ENCODE measurements at regions not wholly inside any gene's neighbourhood (a gene's known extent, or its start where the extent isn't known, plus 50 kb on each side); places are given as distances from the start of the nearest gene placed in this dataset.

DNA sequence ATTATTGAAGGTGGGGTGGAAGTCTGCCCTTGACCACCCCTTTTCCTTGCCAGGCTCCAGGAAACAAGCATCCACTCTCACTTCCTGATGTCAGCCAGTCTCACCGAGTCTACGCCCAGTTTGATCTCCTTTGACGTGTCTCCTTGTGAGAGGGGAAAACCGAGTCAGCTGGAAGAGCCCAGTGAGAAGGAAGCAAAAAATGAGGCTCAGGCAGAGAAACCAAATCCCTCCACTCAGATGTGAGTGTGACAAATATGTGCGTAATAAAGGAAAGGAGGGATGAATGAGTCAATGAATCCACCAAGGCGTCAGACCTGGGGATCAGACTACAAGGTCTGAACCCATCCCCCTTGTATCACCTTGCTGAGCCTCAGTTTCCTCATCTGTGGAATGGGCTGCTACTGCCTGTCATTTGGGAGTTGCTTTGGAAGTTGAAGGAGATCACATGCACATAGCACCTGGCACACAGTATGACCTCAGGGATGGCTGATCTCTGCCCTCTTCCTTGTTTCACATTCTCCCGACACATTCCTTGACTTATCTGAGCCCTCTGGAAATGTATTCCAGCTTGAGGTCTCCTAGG lies 61.3 kb upstream of the XPA start:
- Mint-ChIP-seq H3K36me3 (ENCODE audit: low read depth) (no peaks in the 10 kb centered on the region), H3K4me3 (no peak overlapping the region), H3K27ac (no peak overlapping the region), H3K9me3 (peaks cover 16% of the 10 kb centered on the region), H3K27me3 (ENCODE audit: insufficient read depth) (peaks cover 77% of the 10 kb centered on the region), H3K4me1 (no peaks in the 10 kb centered on the region)
- Histone ChIP-seq H3K9ac (ENCODE audit: extremely low read depth, low read length, poor library complexity, severe bottlenecking) (no peak overlapping the region), H3K27me3 (ENCODE audit: control insufficient read depth, insufficient read depth, low read length, poor library complexity, severe bottlenecking) (peaks cover 69% of the 10 kb centered on the region), H3K4me3 (ENCODE audit: low read length) (no peak overlapping the region), H3K4me1 (ENCODE audit: control insufficient read depth, insufficient read depth, low read length) (no peaks in the 10 kb centered on the region), H3K27ac (ENCODE audit: low read depth, low read length) (no peak overlapping the region), H3K36me3 (ENCODE audit: control insufficient read depth, insufficient read depth, low read length) (no peaks in the 10 kb centered on the region), H3K9me3 (ENCODE audit: control insufficient read depth, low read length) (peaks cover 12% of the 10 kb centered on the region)
- TF ChIP-seq, protein P1, sequence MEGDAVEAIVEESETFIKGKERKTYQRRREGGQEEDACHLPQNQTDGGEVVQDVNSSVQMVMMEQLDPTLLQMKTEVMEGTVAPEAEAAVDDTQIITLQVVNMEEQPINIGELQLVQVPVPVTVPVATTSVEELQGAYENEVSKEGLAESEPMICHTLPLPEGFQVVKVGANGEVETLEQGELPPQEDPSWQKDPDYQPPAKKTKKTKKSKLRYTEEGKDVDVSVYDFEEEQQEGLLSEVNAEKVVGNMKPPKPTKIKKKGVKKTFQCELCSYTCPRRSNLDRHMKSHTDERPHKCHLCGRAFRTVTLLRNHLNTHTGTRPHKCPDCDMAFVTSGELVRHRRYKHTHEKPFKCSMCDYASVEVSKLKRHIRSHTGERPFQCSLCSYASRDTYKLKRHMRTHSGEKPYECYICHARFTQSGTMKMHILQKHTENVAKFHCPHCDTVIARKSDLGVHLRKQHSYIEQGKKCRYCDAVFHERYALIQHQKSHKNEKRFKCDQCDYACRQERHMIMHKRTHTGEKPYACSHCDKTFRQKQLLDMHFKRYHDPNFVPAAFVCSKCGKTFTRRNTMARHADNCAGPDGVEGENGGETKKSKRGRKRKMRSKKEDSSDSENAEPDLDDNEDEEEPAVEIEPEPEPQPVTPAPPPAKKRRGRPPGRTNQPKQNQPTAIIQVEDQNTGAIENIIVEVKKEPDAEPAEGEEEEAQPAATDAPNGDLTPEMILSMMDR (conservative IDR thresholded peaks at IDR 0.05) = no peak
- no peak for DNase-seq
- 76 to 80% methylated on average over 4 to 7 of the region's 7 CpGs for WGBS, 2 experiments (ENCODE audit: insufficient coverage in 1 of 2, insufficient read length in 1 of 2)

GRCh38 chr9:97759581-97760288 lies 62.6 kb upstream of the XPA start:
- H3K9me3 ChIP-seq (ENCODE audit: control insufficient read depth, low read length) = no peaks in the 10 kb centered on the region
- Mint-ChIP-seq H3K27me3 (ENCODE audit: insufficient read depth) (peaks cover 80% of the 10 kb centered on the region), H3K4me3 (no peak overlapping the region), H3K36me3 (ENCODE audit: low read depth) (no peaks in the 10 kb centered on the region), H3K9me3 (peaks cover 4% of the 10 kb centered on the region), H3K27ac (no peak overlapping the region), H3K4me1 (no peaks in the 10 kb centered on the region)
- no peak overlapping the region for H3K9ac ChIP-seq (ENCODE audit: extremely low read depth, low read length, poor library complexity, severe bottlenecking)
- no peaks in the 10 kb centered on the region for H3K4me1 ChIP-seq (ENCODE audit: control insufficient read depth, insufficient read depth, low read length)
- no peak overlapping the region for H3K27ac ChIP-seq (ENCODE audit: low read depth, low read length)
- TF ChIP-seq, protein P1 (conservative IDR thresholded peaks at IDR 0.05) = no peak
- no peak for DNase-seq
- H3K4me3 ChIP-seq (ENCODE audit: low read length) = no peak overlapping the region
- WGBS, 2 experiments (ENCODE audit: insufficient coverage in 1 of 2, insufficient read length in 1 of 2) = 77 to 83% methylated on average over 5 of the region's 5 CpGs
- peaks cover 72% of the 10 kb centered on the region for H3K27me3 ChIP-seq (ENCODE audit: control insufficient read depth, insufficient read depth, low read length, poor library complexity, severe bottlenecking)
- no peaks in the 10 kb centered on the region for H3K36me3 ChIP-seq (ENCODE audit: control insufficient read depth, insufficient read depth, low read length)

DNA sequence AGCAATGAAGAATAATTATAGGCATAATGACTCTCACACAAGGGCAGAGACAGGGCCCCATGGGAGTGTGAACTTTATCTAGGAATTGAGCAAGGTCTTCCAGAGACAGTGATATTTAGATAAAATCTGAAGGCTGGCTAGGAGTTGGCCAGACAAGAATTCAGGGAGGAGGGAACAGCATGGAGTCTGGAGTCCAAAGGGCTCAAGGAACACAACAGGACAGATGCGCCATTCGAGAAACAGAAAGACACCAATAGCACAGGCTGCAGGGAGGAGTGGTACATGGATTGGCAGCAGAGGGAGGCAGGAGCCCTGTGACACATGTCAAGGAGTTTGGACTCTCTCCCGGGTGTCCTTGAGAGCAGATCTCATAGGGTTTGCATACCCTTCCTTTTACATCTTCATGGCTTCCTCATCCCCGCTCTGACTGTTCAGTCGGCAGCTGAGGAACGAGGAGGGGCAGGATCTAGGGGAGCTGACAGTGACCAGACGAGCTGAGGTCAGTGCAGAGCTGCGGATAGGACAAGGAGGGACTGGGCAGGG lies 64.0 kb upstream of the XPA start:
- Mint-ChIP-seq H3K27ac (no peak overlapping the region), H3K4me1 (no peaks in the 10 kb centered on the region), H3K27me3 (ENCODE audit: insufficient read depth) (peaks cover 88% of the 10 kb centered on the region), H3K4me3 (no peak overlapping the region), H3K9me3 (no peaks in the 10 kb centered on the region), H3K36me3 (ENCODE audit: low read depth) (no peaks in the 10 kb centered on the region)
- no peaks in the 10 kb centered on the region for H3K4me1 ChIP-seq (ENCODE audit: control insufficient read depth, insufficient read depth, low read length)
- TF ChIP-seq, protein P1 (conservative IDR thresholded peaks at IDR 0.05) = no peak
- H3K9me3 ChIP-seq (ENCODE audit: control insufficient read depth, low read length) = no peaks in the 10 kb centered on the region
- H3K4me3 ChIP-seq (ENCODE audit: low read length) = no peak overlapping the region
- no peak overlapping the region for H3K9ac ChIP-seq (ENCODE audit: extremely low read depth, low read length, poor library complexity, severe bottlenecking)
- H3K27me3 ChIP-seq (ENCODE audit: control insufficient read depth, insufficient read depth, low read length, poor library complexity, severe bottlenecking) = peaks cover 65% of the 10 kb centered on the region
- DNase-seq = no peak
- H3K36me3 ChIP-seq (ENCODE audit: control insufficient read depth, insufficient read depth, low read length) = no peaks in the 10 kb centered on the region
- WGBS, 2 experiments (ENCODE audit: insufficient coverage in 1 of 2, insufficient read length in 1 of 2) = 83 to 87% methylated on average over 6 to 8 of the region's 8 CpGs
- no peak overlapping the region for H3K27ac ChIP-seq (ENCODE audit: low read depth, low read length)

Measured in endodermal cell (in vitro differentiated cells).